ENCODE measurements at regions not wholly inside any gene's neighbourhood (a gene's known extent, or its start where the extent isn't known, plus 50 kb on each side); places are given as distances from the start of the nearest gene placed in this dataset.

- TF ChIP-seq, protein P1, sequence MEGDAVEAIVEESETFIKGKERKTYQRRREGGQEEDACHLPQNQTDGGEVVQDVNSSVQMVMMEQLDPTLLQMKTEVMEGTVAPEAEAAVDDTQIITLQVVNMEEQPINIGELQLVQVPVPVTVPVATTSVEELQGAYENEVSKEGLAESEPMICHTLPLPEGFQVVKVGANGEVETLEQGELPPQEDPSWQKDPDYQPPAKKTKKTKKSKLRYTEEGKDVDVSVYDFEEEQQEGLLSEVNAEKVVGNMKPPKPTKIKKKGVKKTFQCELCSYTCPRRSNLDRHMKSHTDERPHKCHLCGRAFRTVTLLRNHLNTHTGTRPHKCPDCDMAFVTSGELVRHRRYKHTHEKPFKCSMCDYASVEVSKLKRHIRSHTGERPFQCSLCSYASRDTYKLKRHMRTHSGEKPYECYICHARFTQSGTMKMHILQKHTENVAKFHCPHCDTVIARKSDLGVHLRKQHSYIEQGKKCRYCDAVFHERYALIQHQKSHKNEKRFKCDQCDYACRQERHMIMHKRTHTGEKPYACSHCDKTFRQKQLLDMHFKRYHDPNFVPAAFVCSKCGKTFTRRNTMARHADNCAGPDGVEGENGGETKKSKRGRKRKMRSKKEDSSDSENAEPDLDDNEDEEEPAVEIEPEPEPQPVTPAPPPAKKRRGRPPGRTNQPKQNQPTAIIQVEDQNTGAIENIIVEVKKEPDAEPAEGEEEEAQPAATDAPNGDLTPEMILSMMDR (IDR thresholded peaks at IDR 0.05) = no peak
- no peak for TF ChIP-seq POLR2A (IDR thresholded peaks at IDR 0.05)
Measured at GRCh38 chr3:952906-953305, 139.9 kb upstream of the CNTN6 start.
